Endodermal cell (in vitro differentiated cells): ENCODE measurements at regions not wholly inside any gene's neighbourhood (a gene's known extent, or its start where the extent isn't known, plus 50 kb on each side); places are given as distances from the start of the nearest gene placed in this dataset.

Experiments used
- DNase-seq: peaks from one replicate; pipeline ENCODE4 v3.0.0-alpha.2; 2017
- H3K27ac ChIP-seq: 2 replicates; pipeline ENCODE4 v1.5.1; 2013; ENCODE audit warnings: mild to moderate bottlenecking, low read depth, low read length, moderate library complexity
- H3K27me3 ChIP-seq: 2 replicates; pipeline ENCODE4 v1.6.1; 2013; ENCODE audit warnings: mild to moderate bottlenecking, low read length, moderate library complexity; ENCODE audit not compliant: insufficient read depth, control insufficient read depth, poor library complexity, severe bottlenecking
- H3K36me3 ChIP-seq: 2 replicates; pipeline ENCODE4 v1.7.0; 2013; ENCODE audit warnings: mild to moderate bottlenecking, low read length, moderate library complexity; ENCODE audit not compliant: control insufficient read depth, insufficient read depth
- H3K4me1 ChIP-seq: one replicate; pipeline ENCODE4 v1.7.0; 2013; ENCODE audit warnings: low read length; ENCODE audit not compliant: control insufficient read depth, insufficient read depth
- H3K4me3 ChIP-seq: 2 replicates; pipeline ENCODE4 v1.5.1; 2013; ENCODE audit warnings: mild to moderate bottlenecking, low read length, moderate library complexity
- H3K9ac ChIP-seq: 2 replicates; pipeline ENCODE4 v1.6.1; 2013; ENCODE audit warnings: mild to moderate bottlenecking, low read length, moderate library complexity; ENCODE audit not compliant: poor library complexity, severe bottlenecking; ENCODE audit errors: extremely low read depth
- H3K9me3 ChIP-seq: 2 replicates; pipeline ENCODE4 v1.6.1; 2013; ENCODE audit warnings: mild to moderate bottlenecking, low read length, moderate library complexity; ENCODE audit not compliant: control insufficient read depth
- H3K27ac Mint-ChIP-seq: 2 replicates; pipeline ENCODE4 v1.8.0; 2020; ENCODE audit warnings: mixed read lengths
- H3K27me3 Mint-ChIP-seq: 2 replicates; pipeline ENCODE4 v1.8.0; 2021; ENCODE audit warnings: mild to moderate bottlenecking, mixed read lengths; ENCODE audit not compliant: insufficient read depth
- H3K36me3 Mint-ChIP-seq: 2 replicates; pipeline ENCODE4 v1.8.0; 2020; ENCODE audit warnings: low read depth, mixed read lengths
- H3K4me1 Mint-ChIP-seq: 2 replicates; pipeline ENCODE4 v1.8.0; 2020; ENCODE audit warnings: mixed read lengths
- H3K4me3 Mint-ChIP-seq: 2 replicates; pipeline ENCODE4 v1.8.0; 2020; ENCODE audit warnings: mild to moderate bottlenecking, moderate library complexity, mixed read lengths
- H3K9me3 Mint-ChIP-seq: 2 replicates; pipeline ENCODE4 v1.8.0; 2020; ENCODE audit warnings: mild to moderate bottlenecking, mixed read lengths
- CTCF ChIP-seq: fragments of 200-600 bp; sonication (generic); conservative IDR thresholded peaks from 2 replicates; pipeline ENCODE4 v1.5.0; 2021; ENCODE audit warnings: antibody characterized with exemption, mild to moderate bottlenecking
- WGBS, 2 experiments: methylation state at CpG; one replicate each; pipeline versions ENCODE4 v1.1.5 to v1.1.7; 2013; ENCODE audit warnings: missing lambda C conversion rate in 2 of 2, mixed read lengths in 1 of 2; ENCODE audit not compliant: insufficient coverage in 1 of 2, insufficient read length in 1 of 2; 5-methylcytosine and 5-hydroxymethylcytosine counted together

- Mint-ChIP-seq H3K9me3 (peaks cover 4% of the 10 kb centered on the region), H3K27ac (no peak overlapping the region), H3K27me3 (peaks cover 7% of the 10 kb centered on the region), H3K36me3 (no peaks in the 10 kb centered on the region), H3K4me1 (peaks cover 4% of the 10 kb centered on the region), H3K4me3 (no peak overlapping the region)
- H3K9ac ChIP-seq = no peak overlapping the region
- no peaks in the 10 kb centered on the region for H3K36me3 ChIP-seq
- no peak overlapping the region for H3K27ac ChIP-seq
- 93 to 95% methylated on average over 24 to 32 of the region's 32 CpGs for WGBS, 2 experiments
- H3K4me1 ChIP-seq = peaks cover 5% of the 10 kb centered on the region
- H3K27me3 ChIP-seq = no peaks in the 10 kb centered on the region
- no peak for TF ChIP-seq CTCF
- no peak overlapping the region for H3K4me3 ChIP-seq
- DNase-seq = no peak
- H3K9me3 ChIP-seq = peaks cover 11% of the 10 kb centered on the region
Measured at GRCh38 chr6:169939554-169940164, 188.2 kb downstream of the ERMARD start.

GRCh38 chr6:169938731-169939130, 187.3 kb downstream of the ERMARD start:
- no peaks in the 10 kb centered on the region for H3K27me3 ChIP-seq
- no peaks in the 10 kb centered on the region for H3K36me3 ChIP-seq
- no peak overlapping the region for H3K27ac ChIP-seq
- Mint-ChIP-seq H3K9me3 (no peaks in the 10 kb centered on the region), H3K27ac (no peak overlapping the region), H3K27me3 (peaks cover 7% of the 10 kb centered on the region), H3K4me1 (peaks cover 4% of the 10 kb centered on the region), H3K4me3 (no peak overlapping the region), H3K36me3 (no peaks in the 10 kb centered on the region)
- H3K9ac ChIP-seq = no peak overlapping the region
- H3K9me3 ChIP-seq = peaks cover 2% of the 10 kb centered on the region
- DNase-seq = no peak
- no peak for TF ChIP-seq CTCF
- no peak overlapping the region for H3K4me3 ChIP-seq
- 92 to 94% methylated on average over 8 to 15 of the region's 15 CpGs for WGBS, 2 experiments
- peaks cover 5% of the 10 kb centered on the region for H3K4me1 ChIP-seq

- Histone ChIP-seq H3K36me3 (no peaks in the 10 kb centered on the region), H3K27me3 (no peaks in the 10 kb centered on the region), H3K4me3 (no peak overlapping the region), H3K4me1 (peaks cover 5% of the 10 kb centered on the region), H3K9ac (no peak overlapping the region), H3K27ac (no peak overlapping the region), H3K9me3 (no peaks in the 10 kb centered on the region)
- no peak overlapping the region for H3K27ac Mint-ChIP-seq
- DNase-seq = no peak
- no peaks in the 10 kb centered on the region for H3K9me3 Mint-ChIP-seq
- H3K27me3 Mint-ChIP-seq = peaks cover 7% of the 10 kb centered on the region
- TF ChIP-seq CTCF = no peak
- peaks cover 4% of the 10 kb centered on the region for H3K4me1 Mint-ChIP-seq
- H3K4me3 Mint-ChIP-seq = no peak overlapping the region
- 85 to 93% methylated on average over 3 to 14 of the region's 14 CpGs for WGBS, 2 experiments
- no peaks in the 10 kb centered on the region for H3K36me3 Mint-ChIP-seq
Measured at GRCh38 chr6:169938262-169938701, 186.9 kb downstream of the ERMARD start.
